Smooth muscle cell (in vitro differentiated cells): ENCODE measurements at regions not wholly inside any gene's neighbourhood (a gene's known extent, or its start where the extent isn't known, plus 50 kb on each side); places are given as distances from the start of the nearest gene placed in this dataset.

ENCODE experiments used
- DNase-seq: peaks from one replicate; lab custom pipeline; 2025; ENCODE audit not compliant: unreplicated experiment; lab: John Stamatoyannopoulos, UW
- H2AFZ ChIP-seq: fragments of 200-600 bp; sonication (generic); 2 replicates; pipeline ENCODE4 v1.6.0; 2016; ENCODE audit warnings: antibody characterized with exemption, low read depth, mild to moderate bottlenecking
- H3F3A ChIP-seq: fragments of 200-600 bp; sonication (generic); 2 replicates; pipeline ENCODE4 v1.6.0; 2017; ENCODE audit warnings: antibody characterized with exemption, low read depth
- H3K27ac ChIP-seq: fragments of 200-600 bp; sonication (generic); 2 replicates; pipeline ENCODE4 v1.5.1; 2016; ENCODE audit warnings: low read depth, mild to moderate bottlenecking
- H3K27me3 ChIP-seq: fragments of 200-600 bp; sonication (generic); 2 replicates; pipeline ENCODE4 v1.6.1; 2016; ENCODE audit warnings: low read depth, mild to moderate bottlenecking
- H3K36me3 ChIP-seq: fragments of 200-600 bp; sonication (generic); 2 replicates; pipeline ENCODE4 v1.5.1; 2016; ENCODE audit warnings: low read depth
- H3K4me1 ChIP-seq: fragments of 200-600 bp; sonication (generic); 2 replicates; pipeline ENCODE4 v1.5.1; 2016; ENCODE audit warnings: low read depth
- H3K4me2 ChIP-seq: fragments of 200-600 bp; sonication (generic); 2 replicates; pipeline ENCODE4 v1.6.0; 2016; ENCODE audit warnings: mild to moderate bottlenecking
- H3K4me3 ChIP-seq: fragments of 200-600 bp; sonication (generic); 2 replicates; pipeline ENCODE4 v1.5.1; 2016; ENCODE audit warnings: mild to moderate bottlenecking
- H3K79me2 ChIP-seq: fragments of 200-600 bp; sonication (generic); 2 replicates; pipeline ENCODE4 v1.6.0; 2016; ENCODE audit warnings: low read depth, mild to moderate bottlenecking
- H3K9ac ChIP-seq: fragments of 200-600 bp; sonication (generic); 2 replicates; pipeline ENCODE4 v1.6.0; 2016; ENCODE audit warnings: low read depth
- H3K9me3 ChIP-seq: fragments of 200-600 bp; sonication (generic); replicated peaks from 2 replicates; pipeline ENCODE4 v1.5.1; 2016; ENCODE audit warnings: low read depth
- H4K20me1 ChIP-seq: fragments of 200-600 bp; sonication (generic); 2 replicates; pipeline ENCODE4 v1.6.0; 2016; ENCODE audit warnings: low read depth
- CTCF ChIP-seq: fragments of 200-600 bp; sonication (generic); IDR thresholded peaks from 2 replicates; pipeline ENCODE4 v1.5.1; 2017; ENCODE audit warnings: borderline replicate concordance, mild to moderate bottlenecking, antibody characterized with exemption; ENCODE audit not compliant: insufficient read depth, poor library complexity, severe bottlenecking
- WGBS: methylation state at CpG from one replicate; pipeline ENCODE4 v1.1.7; 2016; ENCODE audit warnings: low lambda C conversion rate; 5-methylcytosine and 5-hydroxymethylcytosine counted together

- no peak overlapping the region for H3K4me2 ChIP-seq
- H3K79me2 ChIP-seq = no peaks in the 10 kb centered on the region
- no peaks in the 10 kb centered on the region for H3K36me3 ChIP-seq
- no peak for TF ChIP-seq CTCF
- H3F3A ChIP-seq = no peaks in the 10 kb centered on the region
- H3K4me3 ChIP-seq = no peak overlapping the region
- 87% methylated on average over 10 of the region's 10 CpGs for WGBS
- no peaks in the 10 kb centered on the region for H3K9me3 ChIP-seq
- H2AFZ ChIP-seq = no peak overlapping the region
- no peaks in the 10 kb centered on the region for H4K20me1 ChIP-seq
- no peak overlapping the region for H3K27ac ChIP-seq
- H3K9ac ChIP-seq = no peak overlapping the region
- no peaks in the 10 kb centered on the region for H3K27me3 ChIP-seq
- DNase-seq = no peak
- H3K4me1 ChIP-seq = peaks cover 1% of the 10 kb centered on the region
Measured at GRCh38 chr7:440059-440749, 79.4 kb downstream of the PDGFA start.

DNA sequence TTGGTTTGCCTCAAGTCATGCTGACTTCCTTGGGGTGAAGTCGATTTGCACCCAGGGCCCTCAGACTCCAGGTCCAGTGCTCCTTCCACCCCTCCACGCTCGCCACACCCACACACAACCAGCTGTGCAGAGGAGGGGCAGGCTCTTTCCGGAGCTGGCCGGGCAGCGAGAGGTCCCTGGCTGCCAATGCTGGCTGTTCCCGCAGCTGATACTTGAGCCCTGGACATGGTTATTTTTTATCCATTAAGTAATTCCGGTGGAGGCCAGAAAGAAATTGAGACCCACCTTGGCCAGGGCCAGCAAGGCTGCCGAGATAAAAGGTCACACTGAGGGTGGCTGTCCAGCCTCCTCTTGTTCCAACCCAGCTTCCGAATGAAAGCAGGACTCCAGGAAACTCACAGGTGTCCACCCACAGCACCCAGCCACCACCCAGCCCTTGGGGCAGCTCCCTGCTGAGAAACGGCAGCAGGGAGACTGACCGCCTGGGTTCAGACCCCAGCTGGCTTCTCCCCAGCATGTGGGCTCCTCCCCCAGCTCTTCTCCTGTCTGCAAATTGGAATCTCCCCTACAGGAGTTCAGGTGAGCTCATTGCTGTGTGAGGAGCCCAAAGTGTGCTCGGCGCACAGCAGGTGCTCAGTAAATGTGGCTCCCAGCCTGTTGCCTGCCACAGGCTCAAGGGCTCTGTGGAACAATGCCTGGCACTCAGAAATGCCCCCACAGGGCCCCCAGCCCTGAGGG, 77.8 kb downstream of the PDGFA start:
- no peak overlapping the region for H2AFZ ChIP-seq
- no peak overlapping the region for H3K9ac ChIP-seq
- H4K20me1 ChIP-seq = no peaks in the 10 kb centered on the region
- H3K27me3 ChIP-seq = no peaks in the 10 kb centered on the region
- no peaks in the 10 kb centered on the region for H3K4me1 ChIP-seq
- H3K27ac ChIP-seq = no peak overlapping the region
- 94% methylated on average over 14 of the region's 14 CpGs for WGBS
- no peaks in the 10 kb centered on the region for H3K36me3 ChIP-seq
- no peaks in the 10 kb centered on the region for H3K9me3 ChIP-seq
- H3F3A ChIP-seq = no peaks in the 10 kb centered on the region
- H3K4me3 ChIP-seq = no peak overlapping the region
- H3K79me2 ChIP-seq = no peaks in the 10 kb centered on the region
- H3K4me2 ChIP-seq = no peak overlapping the region
- DNase-seq = no peak
- TF ChIP-seq CTCF = no peak

GRCh38 chr7:442457-442856, 77.2 kb downstream of the PDGFA start:
- Histone ChIP-seq H2AFZ (no peak overlapping the region), H3K9me3 (no peaks in the 10 kb centered on the region), H3K4me2 (no peak overlapping the region), H4K20me1 (no peaks in the 10 kb centered on the region), H3K36me3 (no peaks in the 10 kb centered on the region), H3K79me2 (no peaks in the 10 kb centered on the region), H3K9ac (no peak overlapping the region), H3F3A (no peaks in the 10 kb centered on the region), H3K4me3 (no peak overlapping the region), H3K27ac (no peak overlapping the region), H3K27me3 (no peaks in the 10 kb centered on the region), H3K4me1 (no peaks in the 10 kb centered on the region)
- no peak for TF ChIP-seq CTCF
- 93% methylated on average over 7 of the region's 7 CpGs for WGBS
- no peak for DNase-seq
